ENCODE measurements at regions not wholly inside any gene's neighbourhood (a gene's known extent, or its start where the extent isn't known, plus 50 kb on each side); places are given as distances from the start of the nearest gene placed in this dataset.

DNA sequence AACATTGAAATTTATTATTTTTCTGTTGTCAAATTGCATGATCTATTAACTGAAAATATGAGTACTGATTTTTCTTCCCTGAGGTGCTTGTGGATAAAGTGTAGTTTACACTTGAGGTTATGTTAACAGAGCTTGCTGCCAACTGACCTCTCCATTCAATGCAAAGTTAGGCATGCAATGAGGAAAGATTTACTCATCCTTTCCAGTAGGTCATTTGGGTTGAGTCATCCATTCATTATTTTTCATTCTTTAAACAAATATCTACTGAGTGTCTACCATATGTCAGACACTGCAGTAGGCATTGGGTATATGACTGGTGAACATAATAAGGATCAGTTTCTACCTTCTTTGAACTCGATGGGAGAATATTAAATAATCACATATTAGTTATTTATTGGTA lies 604.1 kb downstream of the EDEM1 start:
- no peak for DNase-seq (ENCODE audit: low read depth)
- H3K4me3 ChIP-seq (replicated peaks; ENCODE audit: low read depth, low read length): no peak overlapping the region
- no peak for TF ChIP-seq CTCF (IDR thresholded peaks at IDR 0.05; ENCODE audit: low read length, missing control alignments)

GRCh38 chr3:5796541-5796940 lies 609.0 kb downstream of the EDEM1 start:
- no peak for DNase-seq (ENCODE audit: low read depth)
- no peak for TF ChIP-seq CTCF (IDR thresholded peaks at IDR 0.05; ENCODE audit: low read length, missing control alignments)
- no peak overlapping the region for H3K4me3 ChIP-seq (replicated peaks; ENCODE audit: low read depth, low read length)

DNA sequence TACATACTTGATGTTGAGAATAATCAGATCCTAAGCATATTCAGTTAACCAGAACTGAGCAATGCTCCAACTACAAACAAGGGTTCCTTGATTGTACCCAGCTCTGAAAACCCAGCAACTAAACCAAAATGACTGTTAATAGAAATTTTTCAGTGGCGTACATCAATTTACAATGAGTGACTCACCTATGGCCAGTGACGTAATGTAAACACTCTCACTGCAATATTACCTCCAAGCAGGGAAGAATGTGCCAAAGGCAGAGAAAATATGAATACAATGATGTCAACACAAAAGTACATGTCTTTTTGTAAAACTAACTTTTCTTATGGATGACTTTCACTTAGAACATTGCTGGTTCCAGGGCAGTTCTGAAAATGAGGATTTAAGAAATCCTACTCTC lies 611.3 kb downstream of the EDEM1 start:
- TF ChIP-seq CTCF (IDR thresholded peaks at IDR 0.05; ENCODE audit: low read length, missing control alignments): no peak
- no peak overlapping the region for H3K4me3 ChIP-seq (replicated peaks; ENCODE audit: low read depth, low read length)
- DNase-seq (ENCODE audit: low read depth): no peak

DNA sequence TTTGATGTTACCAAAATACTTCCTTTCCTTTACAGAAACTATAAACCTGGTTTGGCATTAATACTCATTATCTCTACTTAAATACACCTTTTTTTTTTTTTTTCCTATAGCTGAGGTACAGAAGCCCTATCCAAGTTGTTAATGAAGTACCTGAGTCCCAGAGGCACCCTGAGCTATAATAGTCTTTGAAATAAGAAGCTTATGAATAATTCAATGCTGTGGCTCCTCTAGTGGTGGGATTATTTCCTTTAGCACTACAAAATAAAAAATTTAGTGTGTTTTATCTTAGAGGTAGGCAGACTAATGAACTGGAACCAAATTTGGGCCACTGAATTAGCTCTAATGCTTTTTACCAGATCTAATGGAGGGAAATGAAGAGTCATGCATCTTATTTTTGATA lies 611.9 kb downstream of the EDEM1 start:
- DNase-seq (ENCODE audit: low read depth): no peak
- no peak overlapping the region for H3K4me3 ChIP-seq (replicated peaks; ENCODE audit: low read depth, low read length)
- TF ChIP-seq CTCF (IDR thresholded peaks at IDR 0.05; ENCODE audit: low read length, missing control alignments): no peak

DNA sequence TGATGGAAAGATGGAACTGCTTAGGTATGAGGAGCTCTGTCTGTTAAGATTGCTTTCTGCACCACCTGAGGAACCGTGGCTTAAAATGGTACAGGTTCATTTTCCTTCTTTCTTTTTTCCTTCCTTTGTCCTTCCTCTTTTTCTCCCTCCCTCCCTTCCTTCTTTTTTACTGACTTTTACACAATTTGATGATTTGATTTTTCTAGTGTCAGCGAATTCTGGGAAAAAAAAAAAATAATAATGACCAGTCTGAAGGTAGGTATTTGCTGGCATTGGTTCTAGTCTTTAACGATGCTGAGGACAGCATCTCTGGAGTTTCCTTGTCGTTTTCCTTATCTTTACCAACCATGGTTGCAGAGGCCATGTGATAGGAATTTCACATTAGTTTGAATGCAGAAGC lies 613.5 kb downstream of the EDEM1 start:
- no peak for TF ChIP-seq CTCF (IDR thresholded peaks at IDR 0.05; ENCODE audit: low read length, missing control alignments)

DNA sequence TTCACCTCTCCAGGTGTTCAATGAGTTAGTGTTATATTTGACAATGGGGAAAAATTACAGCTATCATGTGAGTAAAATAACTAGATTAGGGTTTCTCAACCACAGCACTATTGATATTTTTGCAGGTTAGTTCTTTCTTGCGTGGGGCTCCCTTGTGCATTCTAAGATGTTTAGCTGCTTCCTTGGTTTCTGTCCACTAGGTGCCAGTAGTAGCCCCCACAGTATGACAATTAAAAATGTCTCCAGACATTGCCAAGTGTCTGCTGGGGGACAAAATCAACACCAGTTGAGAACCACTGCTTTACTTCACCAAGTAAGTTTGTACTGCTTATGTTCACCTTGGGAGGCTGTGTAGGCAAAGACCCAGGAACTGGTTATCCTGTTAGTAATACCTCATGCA lies 618.7 kb downstream of the EDEM1 start:
- TF ChIP-seq CTCF (IDR thresholded peaks at IDR 0.05; ENCODE audit: low read length, missing control alignments): no peak
- H3K4me3 ChIP-seq (replicated peaks; ENCODE audit: low read depth, low read length): no peak overlapping the region
- no peak for DNase-seq (ENCODE audit: low read depth)

More for the DNA sequence above, 613.5 kb downstream of the EDEM1 start:
- DNase-seq (ENCODE audit: low read depth): no peak
- H3K4me3 ChIP-seq (replicated peaks; ENCODE audit: low read depth, low read length): no peak overlapping the region

GRCh38 chr3:5809586-5810246 lies 622.2 kb downstream of the EDEM1 start:
- no peak for DNase-seq (ENCODE audit: low read depth)
- TF ChIP-seq CTCF (IDR thresholded peaks at IDR 0.05; ENCODE audit: low read length, missing control alignments): no peak
- H3K4me3 ChIP-seq (replicated peaks; ENCODE audit: low read depth, low read length): no peak overlapping the region
